K562 (cell line): ENCODE measurements at regions not wholly inside any gene's neighbourhood (a gene's known extent, or its start where the extent isn't known, plus 50 kb on each side); places are given as distances from the start of the nearest gene placed in this dataset.

Experiments
- FOXJ2 ChIP-seq: fragments of 200-800 bp; sonication (Bioruptor generic); IDR thresholded peaks from 2 replicates; pipeline ENCODE4 v1.6.1; 2016; ENCODE audit warnings: missing genetic modification characterization, missing compliant biosample characterization
- HDAC2 ChIP-seq: fragments of 450-650 bp; IDR thresholded peaks from 2 replicates; pipeline ENCODE4 v1.6.1; 2016; ENCODE audit warnings: mild to moderate bottlenecking
- HSF4 ChIP-seq: fragments of 250-450 bp; sonication (Bioruptor Pico); IDR thresholded peaks from 2 replicates; pipeline ENCODE4 v2.1.2; 2022; ENCODE audit warnings: mild to moderate bottlenecking, moderate library complexity, borderline replicate concordance
- JUN ChIP-seq, 2 experiments: sonication (generic) in 1 of 2; formaldehyde crosslinking in 1 of 2; IDR thresholded peaks; 2 replicates each; pipeline versions ENCODE4 v1.6.1 to v1.8.0; 2012 to 2022; ENCODE audit warnings: borderline replicate concordance in 2 of 2, mild to moderate bottlenecking in 2 of 2, improper control_type of control experiment in 1 of 2, low read depth in 1 of 2, low read length in 1 of 2, missing genetic modification reagents in 1 of 2
- MECOM ChIP-seq: fragments of 250-450 bp; sonication (Bioruptor Pico); IDR thresholded peaks from 2 replicates; pipeline ENCODE4 v1.8.0; 2022; ENCODE audit warnings: inconsistent platforms
- MYBL2 ChIP-seq, 2 experiments: fragments of 450-650 bp in 1 of 2; sonication (generic) in 1 of 2; formaldehyde crosslinking in 1 of 2; IDR thresholded peaks; 2 replicates each; pipeline versions ENCODE4 v1.6.1 to v1.8.1; 2017 to 2022; ENCODE audit warnings: borderline replicate concordance in 1 of 2, inconsistent platforms in 1 of 2, low read depth in 1 of 2, mild to moderate bottlenecking in 1 of 2, missing genetic modification reagents in 1 of 2, moderate library complexity in 1 of 2
- MYC ChIP-seq, 2 experiments: fragments of 250-450 bp in 1 of 2; sonication (Bioruptor Pico) in 1 of 2; IDR thresholded peaks; 2 replicates each; pipeline versions ENCODE4 v1.5.1 to v1.6.1; 2012 to 2021; ENCODE audit warnings: low read depth in 2 of 2, borderline replicate concordance in 1 of 2, improper control_type of control experiment in 1 of 2, low read length in 1 of 2, mild to moderate bottlenecking in 1 of 2, moderate library complexity in 1 of 2
- PRPF4 ChIP-seq: fragments of 200-400 bp; formaldehyde crosslinking; IDR thresholded peaks from one replicate; pipeline ENCODE4 v1.6.1; 2017; ENCODE audit warnings: low read length, low read depth, mild to moderate bottlenecking; ENCODE audit not compliant: insufficient read depth, poor library complexity, severe bottlenecking
- RBM34 ChIP-seq: fragments of 200-400 bp; formaldehyde crosslinking; IDR thresholded peaks from 2 replicates; pipeline ENCODE4 v1.6.1; 2018; ENCODE audit warnings: low read length, borderline replicate concordance; ENCODE audit not compliant: insufficient read depth
- TEAD2 ChIP-seq: fragments of 450-650 bp; IDR thresholded peaks from 2 replicates; pipeline ENCODE4 v1.6.1; 2016; ENCODE audit warnings: missing genetic modification characterization, control low read depth, missing compliant biosample characterization
- WHSC1 ChIP-seq: IDR thresholded peaks from one replicate; pipeline ENCODE4 v1.6.1; 2012; ENCODE audit warnings: low read length, control low read depth, inconsistent platforms
- ZBED1 ChIP-seq: IDR thresholded peaks from 2 replicates; pipeline ENCODE4 v1.6.1; 2014
- ZNF133 ChIP-seq: fragments of 250-450 bp; sonication (Bioruptor Pico); IDR thresholded peaks from 2 replicates; pipeline ENCODE4 v1.4.0; 2020; ENCODE audit warnings: mild to moderate bottlenecking
- ZNF134 ChIP-seq: fragments of 250-450 bp; sonication (Bioruptor Pico); conservative IDR thresholded peaks from 2 replicates; pipeline ENCODE4 v1.4.0; 2020
- ZNF23 ChIP-seq: fragments of 250-450 bp; sonication (Bioruptor Pico); IDR thresholded peaks from 2 replicates; pipeline ENCODE4 v1.4.0; 2020; ENCODE audit warnings: mild to moderate bottlenecking
- ZNF408 ChIP-seq: fragments of 250-450 bp; sonication (Bioruptor Pico); IDR thresholded peaks from 2 replicates; pipeline ENCODE4 v1.4.0; 2020; ENCODE audit warnings: low read depth, mild to moderate bottlenecking, moderate library complexity
- ZNF699 ChIP-seq: fragments of 250-450 bp; sonication (Bioruptor Pico); IDR thresholded peaks from 2 replicates; pipeline ENCODE4 v1.8.0; 2021; ENCODE audit warnings: mild to moderate bottlenecking, moderate library complexity; ENCODE audit not compliant: insufficient replicate concordance
- TF ChIP-seq, protein P1 (sequence below), 2 experiments: fragments of 450-650 bp; IDR thresholded peaks; 2 replicates each; pipeline ENCODE4 v1.6.1; 2018; ENCODE audit warnings: mild to moderate bottlenecking in 2 of 2, low read depth in 1 of 2; ENCODE audit not compliant: partially characterized antibody in 2 of 2
- TF ChIP-seq, protein P2 (sequence below), 2 experiments: fragments of 200-800 bp in 1 of 2; sonication (Bioruptor generic) in 1 of 2; sonication (generic) in 1 of 2; formaldehyde crosslinking in 1 of 2; IDR thresholded peaks in 1 of 2; conservative IDR thresholded peaks in 1 of 2; 2 replicates each; pipeline versions ENCODE4 v1.5.0 to v1.6.1; 2016 to 2020; ENCODE audit warnings: missing compliant biosample characterization in 1 of 2, missing genetic modification characterization in 1 of 2, missing genetic modification reagents in 1 of 2

DNA sequence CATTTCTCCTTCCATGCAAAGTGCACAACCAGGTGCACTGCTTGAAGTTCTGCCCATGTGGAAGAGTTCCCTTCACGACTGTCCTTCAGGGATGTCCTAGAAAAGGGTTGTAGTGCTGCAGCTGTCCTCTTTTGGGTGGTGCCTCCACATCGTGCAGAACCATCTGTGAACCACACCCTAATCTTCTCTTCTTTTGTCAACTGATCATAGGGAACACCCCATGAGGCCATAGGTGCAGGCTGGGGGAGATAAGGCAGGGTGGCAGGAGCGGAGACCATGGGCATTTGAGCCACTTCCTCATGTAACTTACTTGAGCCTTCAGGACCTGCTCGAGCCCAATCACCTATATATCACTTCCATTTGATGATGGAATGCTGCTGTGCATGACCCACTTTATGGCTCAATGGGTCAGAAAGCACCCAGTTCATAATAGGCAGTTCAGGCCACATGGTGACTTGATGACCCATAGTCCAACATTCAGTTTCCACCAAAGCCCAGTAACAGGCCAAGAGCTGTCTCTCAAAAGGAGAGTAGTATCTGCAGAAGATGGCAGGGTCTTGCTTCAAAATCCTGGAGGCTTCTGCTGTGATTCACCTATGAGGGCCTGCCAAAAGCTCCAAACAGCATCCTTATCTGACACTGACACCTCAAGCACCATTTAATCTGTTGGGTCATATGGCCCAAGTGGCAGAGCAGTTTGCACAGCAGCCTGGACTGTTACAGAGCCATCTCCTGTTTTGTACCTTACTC, 84.7 kb upstream of the CYRIA start (continued):
- TF ChIP-seq RBM34 (no peak), TEAD2 (tag) (no peak), ZBED1 (no peak), PRPF4 (no peak), JUN (IDR thresholded peaks at IDR 0.05; ENCODE audit: borderline replicate concordance, low read depth, low read length) (no peak), JUN (CRISPR knock-in tag; IDR thresholded peaks at IDR 0.05; ENCODE audit: borderline replicate concordance) (no peak), MECOM (CRISPR knock-in tag) (peak; percentile 76), HDAC2 (peak; percentile 85), HSF4 (CRISPR knock-in tag) (no peak), WHSC1 (no peak), MYC (IDR thresholded peaks at IDR 0.05; ENCODE audit: low read depth, low read length) (no peak), MYC (CRISPR knock-in tag; IDR thresholded peaks at IDR 0.05; ENCODE audit: borderline replicate concordance, low read depth) (no peak), MYBL2 (IDR thresholded peaks at IDR 0.05; ENCODE audit: low read depth) (no peak), MYBL2 (CRISPR knock-in tag; IDR thresholded peaks at IDR 0.05; ENCODE audit: borderline replicate concordance) (no peak), ZNF133 (CRISPR knock-in tag) (no peak), FOXJ2 (no peak), ZNF134 (CRISPR knock-in tag) (peak; percentile 45; the same call in 1 of the 2 replicates), ZNF23 (CRISPR knock-in tag) (no peak), ZNF699 (CRISPR knock-in tag) (no peak), ZNF408 (no peak)
- TF ChIP-seq, protein P1, sequence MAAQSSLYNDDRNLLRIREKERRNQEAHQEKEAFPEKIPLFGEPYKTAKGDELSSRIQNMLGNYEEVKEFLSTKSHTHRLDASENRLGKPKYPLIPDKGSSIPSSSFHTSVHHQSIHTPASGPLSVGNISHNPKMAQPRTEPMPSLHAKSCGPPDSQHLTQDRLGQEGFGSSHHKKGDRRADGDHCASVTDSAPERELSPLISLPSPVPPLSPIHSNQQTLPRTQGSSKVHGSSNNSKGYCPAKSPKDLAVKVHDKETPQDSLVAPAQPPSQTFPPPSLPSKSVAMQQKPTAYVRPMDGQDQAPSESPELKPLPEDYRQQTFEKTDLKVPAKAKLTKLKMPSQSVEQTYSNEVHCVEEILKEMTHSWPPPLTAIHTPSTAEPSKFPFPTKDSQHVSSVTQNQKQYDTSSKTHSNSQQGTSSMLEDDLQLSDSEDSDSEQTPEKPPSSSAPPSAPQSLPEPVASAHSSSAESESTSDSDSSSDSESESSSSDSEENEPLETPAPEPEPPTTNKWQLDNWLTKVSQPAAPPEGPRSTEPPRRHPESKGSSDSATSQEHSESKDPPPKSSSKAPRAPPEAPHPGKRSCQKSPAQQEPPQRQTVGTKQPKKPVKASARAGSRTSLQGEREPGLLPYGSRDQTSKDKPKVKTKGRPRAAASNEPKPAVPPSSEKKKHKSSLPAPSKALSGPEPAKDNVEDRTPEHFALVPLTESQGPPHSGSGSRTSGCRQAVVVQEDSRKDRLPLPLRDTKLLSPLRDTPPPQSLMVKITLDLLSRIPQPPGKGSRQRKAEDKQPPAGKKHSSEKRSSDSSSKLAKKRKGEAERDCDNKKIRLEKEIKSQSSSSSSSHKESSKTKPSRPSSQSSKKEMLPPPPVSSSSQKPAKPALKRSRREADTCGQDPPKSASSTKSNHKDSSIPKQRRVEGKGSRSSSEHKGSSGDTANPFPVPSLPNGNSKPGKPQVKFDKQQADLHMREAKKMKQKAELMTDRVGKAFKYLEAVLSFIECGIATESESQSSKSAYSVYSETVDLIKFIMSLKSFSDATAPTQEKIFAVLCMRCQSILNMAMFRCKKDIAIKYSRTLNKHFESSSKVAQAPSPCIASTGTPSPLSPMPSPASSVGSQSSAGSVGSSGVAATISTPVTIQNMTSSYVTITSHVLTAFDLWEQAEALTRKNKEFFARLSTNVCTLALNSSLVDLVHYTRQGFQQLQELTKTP (IDR thresholded peaks at IDR 0.05; ENCODE audit: low read depth in 1 of 2, partially characterized antibody in 2 of 2), result no peak
- TF ChIP-seq, protein P2, sequence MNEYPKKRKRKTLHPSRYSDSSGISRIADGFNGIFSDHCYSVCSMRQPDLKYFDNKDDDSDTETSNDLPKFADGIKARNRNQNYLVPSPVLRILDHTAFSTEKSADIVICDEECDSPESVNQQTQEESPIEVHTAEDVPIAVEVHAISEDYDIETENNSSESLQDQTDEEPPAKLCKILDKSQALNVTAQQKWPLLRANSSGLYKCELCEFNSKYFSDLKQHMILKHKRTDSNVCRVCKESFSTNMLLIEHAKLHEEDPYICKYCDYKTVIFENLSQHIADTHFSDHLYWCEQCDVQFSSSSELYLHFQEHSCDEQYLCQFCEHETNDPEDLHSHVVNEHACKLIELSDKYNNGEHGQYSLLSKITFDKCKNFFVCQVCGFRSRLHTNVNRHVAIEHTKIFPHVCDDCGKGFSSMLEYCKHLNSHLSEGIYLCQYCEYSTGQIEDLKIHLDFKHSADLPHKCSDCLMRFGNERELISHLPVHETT (CRISPR knock-in tag; conservative IDR thresholded peaks at IDR 0.05 in 1 of 2, IDR thresholded peaks at IDR 0.05 in 1 of 2), result no peak
